Type B pancreatic cell (in vitro differentiated cells): ENCODE measurements at regions not wholly inside any gene's neighbourhood (a gene's known extent, or its start where the extent isn't known, plus 50 kb on each side); places are given as distances from the start of the nearest gene placed in this dataset.

Experiments used
- DNase-seq: peaks from one replicate; pipeline ENCODE4 v3.0.0; 2021; ENCODE audit warnings: mixed read lengths; ENCODE audit not compliant: unreplicated experiment; ENCODE audit errors: extremely low spot score
- H3K27ac Mint-ChIP-seq: 2 replicates; pipeline ENCODE4 v1.8.0; 2021; ENCODE audit warnings: mild to moderate bottlenecking, mixed read lengths
- H3K27me3 Mint-ChIP-seq: 2 replicates; pipeline ENCODE4 v1.8.0; 2021; ENCODE audit warnings: mixed read lengths
- H3K36me3 Mint-ChIP-seq: 2 replicates; pipeline ENCODE4 v1.8.0; 2021; ENCODE audit warnings: mixed read lengths
- H3K4me1 Mint-ChIP-seq: one replicate; pipeline ENCODE4 v1.8.0; 2021; ENCODE audit warnings: mixed read lengths; ENCODE audit not compliant: unreplicated experiment
- H3K4me3 Mint-ChIP-seq: 2 replicates; pipeline ENCODE4 v1.8.0; 2021; ENCODE audit warnings: mild to moderate bottlenecking, mixed read lengths
- H3K9me3 Mint-ChIP-seq: 2 replicates; pipeline ENCODE4 v1.8.0; 2021; ENCODE audit warnings: mixed read lengths
- CTCF ChIP-seq: fragments of 200-600 bp; sonication (generic); conservative IDR thresholded peaks from 2 replicates; pipeline ENCODE4 v1.5.0; 2021; ENCODE audit warnings: antibody characterized with exemption, mild to moderate bottlenecking

GRCh38 chr5:24904981-24905517, 260.3 kb upstream of the CDH10 start:
- H3K4me3 Mint-ChIP-seq: no peak overlapping the region
- no peaks in the 10 kb centered on the region for H3K9me3 Mint-ChIP-seq
- no peak for TF ChIP-seq CTCF
- no peaks in the 10 kb centered on the region for H3K36me3 Mint-ChIP-seq
- H3K27ac Mint-ChIP-seq: no peak overlapping the region
- H3K4me1 Mint-ChIP-seq: no peaks in the 10 kb centered on the region
- no peak for DNase-seq
- H3K27me3 Mint-ChIP-seq: no peaks in the 10 kb centered on the region

GRCh38 chr5:24899180-24899579, 254.4 kb upstream of the CDH10 start:
- Mint-ChIP-seq H3K27me3 (no peaks in the 10 kb centered on the region), H3K4me3 (no peak overlapping the region), H3K9me3 (no peaks in the 10 kb centered on the region), H3K36me3 (no peaks in the 10 kb centered on the region), H3K4me1 (no peaks in the 10 kb centered on the region), H3K27ac (no peak overlapping the region)
- no peak for DNase-seq
- no peak for TF ChIP-seq CTCF

GRCh38 chr5:24864244-24864643, 219.5 kb upstream of the CDH10 start:
- no peaks in the 10 kb centered on the region for H3K36me3 Mint-ChIP-seq
- TF ChIP-seq CTCF: no peak
- DNase-seq: no peak

GRCh38 chr5:24862117-24862516, 217.3 kb upstream of the CDH10 start:
- no peak overlapping the region for H3K4me3 Mint-ChIP-seq
- no peaks in the 10 kb centered on the region for H3K36me3 Mint-ChIP-seq
- H3K27ac Mint-ChIP-seq: no peak overlapping the region
- peaks cover 3% of the 10 kb centered on the region for H3K9me3 Mint-ChIP-seq
- no peaks in the 10 kb centered on the region for H3K27me3 Mint-ChIP-seq
- TF ChIP-seq CTCF: no peak
- no peak for DNase-seq
- H3K4me1 Mint-ChIP-seq: no peaks in the 10 kb centered on the region

More at GRCh38 chr5:24864244-24864643, 219.5 kb upstream of the CDH10 start:
- no peak overlapping the region for H3K4me3 Mint-ChIP-seq
- H3K27ac Mint-ChIP-seq: no peak overlapping the region
- H3K27me3 Mint-ChIP-seq: no peaks in the 10 kb centered on the region
- peaks cover 3% of the 10 kb centered on the region for H3K9me3 Mint-ChIP-seq
- H3K4me1 Mint-ChIP-seq: no peaks in the 10 kb centered on the region

GRCh38 chr5:24855485-24855884, 210.7 kb upstream of the CDH10 start:
- H3K9me3 Mint-ChIP-seq: no peaks in the 10 kb centered on the region
- no peak for TF ChIP-seq CTCF
- no peak overlapping the region for H3K4me3 Mint-ChIP-seq
- H3K4me1 Mint-ChIP-seq: no peaks in the 10 kb centered on the region
- H3K27me3 Mint-ChIP-seq: no peaks in the 10 kb centered on the region
- no peaks in the 10 kb centered on the region for H3K36me3 Mint-ChIP-seq
- DNase-seq: no peak
- no peak overlapping the region for H3K27ac Mint-ChIP-seq

- H3K9me3 Mint-ChIP-seq: no peaks in the 10 kb centered on the region
- TF ChIP-seq CTCF: no peak
- no peak for DNase-seq
- H3K36me3 Mint-ChIP-seq: no peaks in the 10 kb centered on the region
- H3K4me1 Mint-ChIP-seq: no peaks in the 10 kb centered on the region
- no peak overlapping the region for H3K27ac Mint-ChIP-seq
- H3K4me3 Mint-ChIP-seq: no peak overlapping the region
- no peaks in the 10 kb centered on the region for H3K27me3 Mint-ChIP-seq
Measured at GRCh38 chr5:24854850-24855249, 210.1 kb upstream of the CDH10 start.
